Putamen (tissue), 1 donor: ENCODE measurements at regions not wholly inside any gene's neighbourhood (a gene's known extent, or its start where the extent isn't known, plus 50 kb on each side); places are given as distances from the start of the nearest gene placed in this dataset.

Experiments used
- DNase-seq: peaks from one replicate; pipeline ENCODE4 v3.0.0-alpha.2; 2016; ENCODE audit warnings: low spot score

GRCh38 chr7:42359946-42360345 is 122.9 kb upstream of the GLI3 start:
- DNase-seq, result no peak

DNA sequence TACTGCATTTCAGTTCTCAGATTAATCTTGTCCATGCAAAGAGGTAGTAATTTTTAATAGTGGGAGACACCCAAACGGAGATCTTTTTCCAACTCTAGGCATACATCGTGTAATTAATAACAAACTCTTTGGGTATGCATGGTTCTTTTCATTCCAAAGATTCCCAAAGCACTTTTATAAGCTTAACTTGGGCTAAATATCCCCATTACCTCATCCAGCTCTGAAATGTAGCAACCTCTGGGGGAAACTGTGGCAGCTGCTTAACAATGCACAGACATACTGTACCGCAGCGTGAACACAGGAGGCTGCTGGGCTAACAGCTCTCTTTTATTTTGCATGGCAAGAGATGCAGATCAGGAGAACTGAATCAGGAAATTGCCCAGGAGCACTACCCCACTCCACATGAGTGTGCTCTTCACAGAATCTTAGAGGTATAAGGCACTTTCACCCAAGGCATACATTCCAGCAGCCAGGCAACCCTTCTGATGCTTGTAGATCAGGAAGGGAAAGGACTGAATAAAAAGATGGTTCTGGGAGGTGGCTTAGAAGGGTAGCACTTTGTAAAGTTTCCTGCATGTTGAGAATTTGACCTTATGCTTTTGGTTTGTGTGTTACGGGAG is 114.4 kb upstream of the GLI3 start:
- no peak for DNase-seq

GRCh38 chr7:42350801-42351200 is 113.8 kb upstream of the GLI3 start:
- DNase-seq, result no peak

- no peak for DNase-seq
Measured at GRCh38 chr7:42348631-42349030, 111.6 kb upstream of the GLI3 start.

- DNase-seq, result no peak
Measured at GRCh38 chr7:42348071-42348470, 111.1 kb upstream of the GLI3 start.

DNA sequence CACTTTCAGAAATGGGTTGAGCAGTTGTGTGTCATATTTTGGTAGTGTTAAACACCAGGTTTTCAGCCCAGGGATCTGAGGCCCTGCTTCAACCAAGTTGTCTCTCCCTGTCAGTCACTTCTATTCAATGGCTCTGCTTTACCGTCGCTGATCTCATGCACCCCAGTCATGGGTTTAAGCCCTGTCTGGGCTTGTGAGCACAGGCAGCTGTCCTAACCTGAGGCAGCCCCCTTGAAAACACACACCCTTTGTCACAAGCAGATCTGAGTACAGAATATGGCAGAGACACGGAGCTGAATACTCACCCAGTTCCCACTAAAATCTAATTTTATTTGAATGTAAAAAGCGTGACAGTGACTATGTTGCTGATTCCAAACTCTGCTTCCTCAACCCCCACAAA is 110.6 kb upstream of the GLI3 start:
- no peak for DNase-seq

DNA sequence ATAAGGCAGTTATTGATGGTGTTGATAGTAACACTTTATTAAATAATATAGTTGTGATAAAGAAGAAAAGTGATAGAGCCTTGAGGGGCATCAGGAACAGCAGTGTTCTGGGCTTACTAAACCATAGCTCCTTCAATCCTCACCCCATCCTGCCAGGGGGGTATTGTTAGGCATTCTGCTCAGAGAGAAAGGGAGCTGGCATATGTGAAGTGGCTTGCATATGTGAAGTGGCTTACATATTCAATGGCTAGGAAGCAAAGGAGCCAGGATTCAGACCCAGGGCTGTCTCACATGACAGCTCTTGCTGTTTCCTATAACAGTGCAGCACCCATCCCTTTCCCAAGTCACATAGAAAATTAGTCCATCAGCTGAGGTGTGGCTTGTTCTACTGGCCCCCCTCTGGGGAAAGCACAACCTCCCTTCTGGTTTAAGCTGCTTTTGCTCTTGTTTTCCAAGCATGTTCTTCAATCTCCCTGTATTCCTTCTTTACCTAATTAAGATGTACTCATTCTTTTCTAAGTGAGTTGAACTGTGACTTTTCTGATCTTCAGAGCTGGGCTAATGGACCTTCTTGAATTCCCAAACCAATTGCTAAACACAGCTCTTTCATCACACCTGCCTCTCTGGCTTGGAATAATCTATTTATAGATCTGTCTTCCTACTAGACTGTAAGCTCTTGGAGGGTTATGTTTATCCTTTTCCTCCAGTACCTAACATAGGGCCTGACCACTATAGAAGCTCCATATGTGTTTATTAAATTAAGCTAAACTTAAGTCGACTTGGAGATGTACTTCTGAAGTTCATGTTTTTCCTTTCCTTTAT is 108.7 kb upstream of the GLI3 start:
- no peak for DNase-seq

- DNase-seq, result no peak
Measured at GRCh38 chr7:42344198-42344755, 107.3 kb upstream of the GLI3 start.

GRCh38 chr7:42342381-42342780 is 105.4 kb upstream of the GLI3 start:
- no peak for DNase-seq

GRCh38 chr7:42340436-42340835 is 103.4 kb upstream of the GLI3 start:
- no peak for DNase-seq

GRCh38 chr7:42338916-42339540 is 102.0 kb upstream of the GLI3 start:
- DNase-seq, result no peak

GRCh38 chr7:42338231-42338915 is 101.4 kb upstream of the GLI3 start:
- DNase-seq, result no peak

- DNase-seq, result no peak
Measured at GRCh38 chr7:42337225-42337905, 100.4 kb upstream of the GLI3 start.

DNA sequence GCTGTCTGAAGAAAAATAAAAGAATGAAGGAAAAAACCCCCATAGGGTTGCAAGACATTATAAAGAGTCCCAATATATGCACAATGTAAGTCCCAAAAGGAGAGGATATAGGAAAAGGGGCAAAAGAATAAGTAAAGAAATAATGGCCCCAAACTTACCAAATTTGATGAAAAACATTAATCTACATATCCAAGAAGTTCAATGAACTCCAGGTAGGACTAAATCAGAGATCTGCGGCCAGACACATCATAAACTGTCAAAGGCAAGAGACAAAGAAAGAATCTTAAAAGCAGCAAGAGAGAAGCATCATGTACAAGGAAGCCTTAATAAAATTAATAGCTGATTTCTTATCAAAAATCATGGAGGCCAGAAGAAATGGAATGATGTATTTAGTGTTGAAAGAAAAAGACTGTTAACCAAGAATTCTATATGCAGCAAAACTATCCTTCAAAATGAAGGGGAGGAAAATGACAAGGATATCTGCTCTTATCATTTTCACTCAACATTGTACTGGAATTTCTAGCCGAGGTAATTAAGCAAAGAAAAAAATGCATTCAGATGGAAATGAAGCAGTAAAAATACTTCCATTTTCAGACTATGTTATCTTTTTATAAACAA is 95.7 kb upstream of the GLI3 start:
- no peak for DNase-seq

GRCh38 chr7:42319631-42320030 is 82.6 kb upstream of the GLI3 start:
- no peak for DNase-seq

GRCh38 chr7:42315631-42316030 is 78.6 kb upstream of the GLI3 start:
- DNase-seq, result no peak

DNA sequence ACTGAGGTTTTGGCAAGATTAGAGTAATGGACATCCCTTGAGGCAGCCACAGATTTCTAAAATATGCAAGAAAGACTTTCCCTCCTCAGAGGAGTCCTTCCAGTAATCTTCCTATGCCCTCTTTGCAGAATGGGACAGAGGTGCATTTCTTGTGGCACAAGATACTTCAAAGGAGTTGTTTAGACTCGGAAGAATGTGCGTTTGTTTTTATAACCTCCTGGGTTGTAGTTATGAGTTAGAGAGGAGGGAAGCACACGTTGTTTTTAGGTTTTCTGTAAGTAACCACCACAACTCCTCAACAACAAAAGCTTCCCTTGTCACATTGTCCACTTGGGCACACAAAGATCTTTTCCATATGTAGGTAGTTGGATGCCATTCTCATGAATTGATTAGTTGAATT is 78.1 kb upstream of the GLI3 start:
- no peak for DNase-seq

DNA sequence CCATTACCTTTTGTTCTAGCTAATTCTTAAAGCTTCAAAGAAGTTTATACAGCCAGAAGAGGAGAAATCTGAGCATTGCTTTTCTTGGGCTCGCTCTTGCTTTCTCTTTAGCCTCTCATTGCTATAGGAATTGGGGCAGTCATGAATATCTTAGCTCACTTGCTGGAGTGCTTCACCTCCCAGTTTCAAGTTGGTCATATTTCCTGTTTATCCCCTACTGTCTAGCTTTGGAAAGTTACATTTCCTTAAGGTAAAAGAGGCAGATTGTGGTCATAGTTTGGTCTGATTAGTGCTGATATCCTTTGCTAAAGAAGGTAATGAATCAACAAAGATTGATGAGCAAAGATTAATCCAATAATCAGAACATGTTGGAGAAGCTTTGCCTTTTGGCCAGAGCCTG is 77.7 kb upstream of the GLI3 start:
- no peak for DNase-seq

GRCh38 chr7:42311195-42311594 is 74.2 kb upstream of the GLI3 start:
- DNase-seq, result no peak

- DNase-seq, result no peak
Measured at GRCh38 chr7:42292991-42293521, 56.0 kb upstream of the GLI3 start.

DNA sequence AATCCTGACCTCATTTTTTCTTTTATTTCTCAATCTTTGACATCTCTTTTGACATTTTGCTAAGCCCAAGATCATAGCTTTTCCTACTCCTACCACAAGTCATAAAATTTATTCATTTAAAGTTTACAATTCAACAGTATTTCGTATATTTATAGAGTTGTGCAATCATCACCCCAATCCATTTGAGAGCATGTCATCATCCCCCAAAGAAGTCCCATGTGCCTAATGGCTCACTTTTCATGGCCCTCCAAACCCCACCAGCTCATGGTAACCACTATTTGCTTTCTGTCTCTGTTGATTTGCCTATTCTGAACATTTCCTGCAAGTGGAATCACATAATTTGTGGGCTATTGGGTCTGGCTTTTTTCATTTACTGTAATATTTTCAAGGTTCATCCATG is 52.5 kb upstream of the GLI3 start:
- DNase-seq, result no peak
